Pancreas (tissue), 10 donors: ENCODE measurements at regions not wholly inside any gene's neighbourhood (a gene's known extent, or its start where the extent isn't known, plus 50 kb on each side); places are given as distances from the start of the nearest gene placed in this dataset.

Source experiments
- ATAC-seq, 4 donors: fragments of 200-7000 bp; cut with Tn5 transposase; one replicate each; pipeline versions ENCODE4 v1.8.0 to v1.9.1; 2020; ENCODE audit warnings: mild to moderate bottlenecking in 4 of 4, moderate library complexity in 4 of 4
- DNase-seq, 6 donors: peaks; one replicate each; pipeline ENCODE4 v3.0.0-alpha.2; 2020
- FAIRE-seq: peaks from 2 replicates; lab custom pipeline; 2012; peaks lifted over from hg19 to GRCh38; lab: Jason Lieb, UNC
- H3K27ac ChIP-seq, 4 donors: fragments of 200-600 bp; sonication (generic); 1 replicate in 3 of 4; 2 replicates in 1 of 4; pipeline versions ENCODE4 v1.5.0 to v1.8.0; 2020
- H3K27me3 ChIP-seq, 4 donors: fragments of 200-600 bp; one replicate each; pipeline ENCODE4 v1.8.0; 2021
- H3K36me3 ChIP-seq, 3 donors: fragments of 200-600 bp; sonication (generic) in 1 of 3; one replicate each; pipeline versions ENCODE4 v1.5.0 to v1.8.0; 2020 to 2021
- H3K4me1 ChIP-seq, 3 donors: fragments of 200-600 bp; one replicate each; pipeline ENCODE4 v1.8.0; 2021
- H3K4me3 ChIP-seq, 4 donors: fragments of 200-600 bp; sonication (generic) in 2 of 4; one replicate each; pipeline versions ENCODE4 v1.5.0 to v1.8.0; 2020 to 2021
- H3K9me3 ChIP-seq, 4 donors: fragments of 200-600 bp; one replicate each; pipeline ENCODE4 v1.8.0; 2021
- CTCF ChIP-seq, 4 donors: fragments of 200-600 bp; sonication (generic) in 3 of 4; IDR thresholded peaks; one replicate each; pipeline versions ENCODE4 v1.5.0 to v1.8.0; 2021; ENCODE audit warnings: antibody characterized with exemption in 4 of 4
- WGBS, 2 donors: extraction: QIAGEN DNeasy Blood & Tissue Kit; methylation state at CpG; one replicate each; pipeline ENCODE4 v1.1.7; 2013; 5-methylcytosine and 5-hydroxymethylcytosine counted together
- intact Hi-C, 3 donors: fragments of 100-400 bp; cut with DNase I; formaldehyde crosslinking; loops; one replicate each; pipeline versions ENCODE4 v1.11.1 to v1.14.2; 2022
- donor health status: healthy with polysubstance abuse.
- donor health status: DM: no; HTN: no; CAD: no; lungs with moderate emphysema.
- donor health status: DM: no; HTN: no; CAD: no.
- donor health status: control.
- donor health status: control.
- donor health status: Bipolar disorder and iron deficiency.
- donor health status: DM: yes; HTN: yes; CAD: no.
- donor health status: DM: no; HTN: no; CAD: no.
- donor health status: DM: no; HTN: no; CAD: no.
- donor health status: DM: yes; HTN: yes; CAD: no.

GRCh38 chr3:22117091-22117490 lies 366.1 kb upstream of the ZNF385D start:
- WGBS, 2 donors, result 73 to 77% methylated on average over 2 of the region's 2 CpGs

GRCh38 chr3:22117751-22118346 lies 366.8 kb upstream of the ZNF385D start:
- intact Hi-C loops, result no loop called here
- Histone ChIP-seq H3K4me1 (peaks cover 0 to 9% (median 0%) of the 10 kb centered on the region in 3 donors), H3K36me3 (no peaks in the 10 kb centered on the region), H3K9me3 (no peaks in the 10 kb centered on the region), H3K4me3 (no peak overlapping the region), H3K27ac (no peak overlapping the region), H3K27me3 (no peaks in the 10 kb centered on the region)
- peak; percentile 97 for FAIRE-seq
- no peak for DNase-seq
- WGBS, 2 donors, result 22 to 25% methylated on average over 5 of the region's 5 CpGs
- peak; percentile 9 to 50 (median 40) for TF ChIP-seq CTCF (IDR thresholded peaks at IDR 0.05)
- ATAC-seq, result peak in 3 of 4 donors; percentile 53 to 70 (median 59)

More at GRCh38 chr3:22117091-22117490, 366.1 kb upstream of the ZNF385D start:
- FAIRE-seq, result no peak
- Histone ChIP-seq H3K27me3 (no peaks in the 10 kb centered on the region), H3K27ac (no peak overlapping the region), H3K4me3 (no peak overlapping the region), H3K4me1 (peaks cover 0 to 9% (median 0%) of the 10 kb centered on the region in 3 donors), H3K9me3 (no peaks in the 10 kb centered on the region), H3K36me3 (no peaks in the 10 kb centered on the region)
- DNase-seq, result no peak
- intact Hi-C loops, result no loop called here
- TF ChIP-seq CTCF (IDR thresholded peaks at IDR 0.05), result no peak
- ATAC-seq, result no peak

GRCh38 chr3:22118542-22118941 lies 367.5 kb upstream of the ZNF385D start:
- no peak for FAIRE-seq
- Histone ChIP-seq H3K4me3 (no peak overlapping the region), H3K27ac (no peak overlapping the region), H3K4me1 (peaks cover 0 to 9% (median 0%) of the 10 kb centered on the region in 3 donors), H3K27me3 (no peaks in the 10 kb centered on the region), H3K36me3 (no peaks in the 10 kb centered on the region), H3K9me3 (no peaks in the 10 kb centered on the region)
- 60 to 81% methylated on average over 3 of the region's 3 CpGs for WGBS, 2 donors
- no peak for ATAC-seq
- DNase-seq, result no peak
- TF ChIP-seq CTCF (IDR thresholded peaks at IDR 0.05), result no peak
- intact Hi-C loops, result no loop called here

GRCh38 chr3:22121068-22121701 lies 370.2 kb upstream of the ZNF385D start:
- no peak for DNase-seq
- Histone ChIP-seq H3K4me3 (no peak overlapping the region), H3K4me1 (peaks cover 0 to 9% (median 0%) of the 10 kb centered on the region in 3 donors), H3K27me3 (no peaks in the 10 kb centered on the region), H3K9me3 (no peaks in the 10 kb centered on the region), H3K36me3 (no peaks in the 10 kb centered on the region), H3K27ac (peak overlapping the region in 1 of 4 donors; percentile 2)
- FAIRE-seq, result no peak
- WGBS, 2 donors, result 7 to 10% methylated on average over 5 of the region's 5 CpGs
- intact Hi-C loops, result no loop called here
- peak; percentile 79 to 93 (median 82) for ATAC-seq
- TF ChIP-seq CTCF (IDR thresholded peaks at IDR 0.05), result no peak

- no peaks in the 10 kb centered on the region for H3K36me3 ChIP-seq
- 80 to 86% methylated on average over 3 of the region's 3 CpGs for WGBS, 2 donors
- ATAC-seq (no peak), FAIRE-seq (no peak), DNase-seq (no peak)
- peaks cover 0 to 9% (median 0%) of the 10 kb centered on the region in 3 donors for H3K4me1 ChIP-seq
- TF ChIP-seq CTCF (IDR thresholded peaks at IDR 0.05), result no peak
- intact Hi-C loops, result no loop called here
- no peak overlapping the region for H3K4me3 ChIP-seq
- H3K27me3 ChIP-seq, result no peaks in the 10 kb centered on the region
- no peaks in the 10 kb centered on the region for H3K9me3 ChIP-seq
- H3K27ac ChIP-seq, result no peak overlapping the region
Observed at GRCh38 chr3:22122567-22122966, 371.6 kb upstream of the ZNF385D start.
